ENCODE measurements at regions not wholly inside any gene's neighbourhood (a gene's known extent, or its start where the extent isn't known, plus 50 kb on each side); places are given as distances from the start of the nearest gene placed in this dataset.
"Not testable (repeated sequence)": the region's sequence is repeated elsewhere in the genome, so short reads cannot be mapped to it uniquely, and the experiment has no call there.

GRCh38 chr16:11411059-11411550 lies 65.8 kb downstream of the RMI2 start:
- Mint-ChIP-seq H3K27me3 (no peaks in the 10 kb centered on the region), H3K9me3 (no peaks in the 10 kb centered on the region), H3K36me3 (no peaks in the 10 kb centered on the region), H3K4me1 (peaks cover 2% of the 10 kb centered on the region), H3K27ac (no peak overlapping the region), H3K4me3 (no peak overlapping the region)
- ATAC-seq (ENCODE audit: low read depth) (no peak), DNase-seq (no peak)
- POLR2A ChIA-PET = no interaction called here

- Mint-ChIP-seq H3K36me3 (no peaks in the 10 kb centered on the region), H3K9me3 (no peaks in the 10 kb centered on the region), H3K27ac (peak overlapping the region; percentile 38), H3K4me3 (no peak overlapping the region), H3K4me1 (peaks cover 2% of the 10 kb centered on the region), H3K27me3 (no peaks in the 10 kb centered on the region)
- ATAC-seq (ENCODE audit: low read depth) (no peak), DNase-seq (no peak)
- POLR2A ChIA-PET = no interaction called here
Measured at GRCh38 chr16:11412175-11412904, 67.1 kb downstream of the RMI2 start.

GRCh38 chr16:11412965-11413887 lies 68.0 kb downstream of the RMI2 start:
- H3K27ac Mint-ChIP-seq = no peak overlapping the region
- POLR2A ChIA-PET = no interaction called here
- ATAC-seq (ENCODE audit: low read depth) (no peak), DNase-seq (no peak)
- no peak overlapping the region for H3K4me3 Mint-ChIP-seq
- no peaks in the 10 kb centered on the region for H3K36me3 Mint-ChIP-seq
- H3K27me3 Mint-ChIP-seq = no peaks in the 10 kb centered on the region
- no peaks in the 10 kb centered on the region for H3K4me1 Mint-ChIP-seq
- H3K9me3 Mint-ChIP-seq = no peaks in the 10 kb centered on the region

- no peaks in the 10 kb centered on the region for H3K4me1 Mint-ChIP-seq
Measured at GRCh38 chr16:11413907-11414595, 68.8 kb downstream of the RMI2 start.

GRCh38 chr16:11414815-11415775 lies 69.8 kb downstream of the RMI2 start:
- ATAC-seq (ENCODE audit: low read depth) (no peak), DNase-seq (no peak)
- Mint-ChIP-seq H3K27ac (no peak overlapping the region), H3K4me1 (no peaks in the 10 kb centered on the region), H3K9me3 (no peaks in the 10 kb centered on the region), H3K4me3 (no peak overlapping the region), H3K36me3 (no peaks in the 10 kb centered on the region), H3K27me3 (no peaks in the 10 kb centered on the region)
- POLR2A ChIA-PET = no interaction called here

More at GRCh38 chr16:11413907-11414595, 68.8 kb downstream of the RMI2 start:
- H3K27me3 Mint-ChIP-seq = no peaks in the 10 kb centered on the region
- no peak overlapping the region for H3K27ac Mint-ChIP-seq
- POLR2A ChIA-PET = no interaction called here
- no peak for DNase-seq
- H3K9me3 Mint-ChIP-seq = no peaks in the 10 kb centered on the region
- no peak for ATAC-seq (ENCODE audit: low read depth)
- no peak overlapping the region for H3K4me3 Mint-ChIP-seq
- H3K36me3 Mint-ChIP-seq = no peaks in the 10 kb centered on the region

GRCh38 chr16:11416228-11417001 lies 71.2 kb downstream of the RMI2 start:
- Mint-ChIP-seq H3K4me1 (no peaks in the 10 kb centered on the region), H3K27ac (no peak overlapping the region), H3K36me3 (no peaks in the 10 kb centered on the region), H3K9me3 (no peaks in the 10 kb centered on the region), H3K4me3 (no peak overlapping the region), H3K27me3 (no peaks in the 10 kb centered on the region)
- no peak for DNase-seq
- POLR2A ChIA-PET = interaction anchor here (0.9 kb wide), 1 partner anchor 170 kb away, joined by 3 read pairs; the partner anchor contains the start of gene LITAF
- no peak for ATAC-seq (ENCODE audit: low read depth)

- no peaks in the 10 kb centered on the region for H3K9me3 Mint-ChIP-seq
- no peak for ATAC-seq (ENCODE audit: low read depth)
- DNase-seq = no peak
- H3K36me3 Mint-ChIP-seq = no peaks in the 10 kb centered on the region
- H3K4me3 Mint-ChIP-seq = no peak overlapping the region
- POLR2A ChIA-PET = interaction anchor here (0.9 kb wide), 1 partner anchor 169 kb away, joined by 3 read pairs; the partner anchor contains the start of gene LITAF
- H3K27ac Mint-ChIP-seq = no peak overlapping the region
- no peaks in the 10 kb centered on the region for H3K27me3 Mint-ChIP-seq
- no peaks in the 10 kb centered on the region for H3K4me1 Mint-ChIP-seq
Measured at GRCh38 chr16:11417487-11417886, 72.2 kb downstream of the RMI2 start.

GRCh38 chr16:11418506-11418905 lies 73.2 kb downstream of the RMI2 start:
- no peaks in the 10 kb centered on the region for H3K27me3 Mint-ChIP-seq
- DNase-seq (no peak), ATAC-seq (ENCODE audit: low read depth) (no peak)
- peaks cover 2% of the 10 kb centered on the region for H3K4me1 Mint-ChIP-seq
- no peaks in the 10 kb centered on the region for H3K9me3 Mint-ChIP-seq
- no peaks in the 10 kb centered on the region for H3K36me3 Mint-ChIP-seq
- H3K27ac Mint-ChIP-seq = no peak overlapping the region
- POLR2A ChIA-PET = no interaction called here
- H3K4me3 Mint-ChIP-seq = no peak overlapping the region

GRCh38 chr16:11420067-11420466 lies 74.8 kb downstream of the RMI2 start:
- ATAC-seq (ENCODE audit: low read depth); H3K9me3 Mint-ChIP-seq; H3K36me3 Mint-ChIP-seq; DNase-seq; H3K4me3 Mint-ChIP-seq; POLR2A ChIA-PET; H3K27ac Mint-ChIP-seq; H3K4me1 Mint-ChIP-seq; H3K27me3 Mint-ChIP-seq: not testable (repeated sequence)

GRCh38 chr16:11420895-11421294 lies 75.6 kb downstream of the RMI2 start:
- ATAC-seq (ENCODE audit: low read depth) (no peak), DNase-seq (no peak)
- Mint-ChIP-seq H3K27ac (no peak overlapping the region), H3K4me1 (peaks cover 2% of the 10 kb centered on the region), H3K27me3 (no peaks in the 10 kb centered on the region), H3K4me3 (no peak overlapping the region), H3K9me3 (no peaks in the 10 kb centered on the region), H3K36me3 (no peaks in the 10 kb centered on the region)
- POLR2A ChIA-PET = no interaction called here

- Mint-ChIP-seq H3K27ac (no peak overlapping the region), H3K27me3 (no peaks in the 10 kb centered on the region), H3K36me3 (no peaks in the 10 kb centered on the region), H3K4me1 (peaks cover 2% of the 10 kb centered on the region), H3K4me3 (no peak overlapping the region), H3K9me3 (no peaks in the 10 kb centered on the region)
- POLR2A ChIA-PET = no interaction called here
- ATAC-seq (ENCODE audit: low read depth) (no peak), DNase-seq (no peak)
Measured at GRCh38 chr16:11422381-11423314, 77.4 kb downstream of the RMI2 start.

All from activated naive CD8-positive, alpha-beta T cell treated with anti-CD3 and anti-CD28 coated beads, Interleukin-2, amount 10 ng/mL, durations not matched to agents 7 days and 5 days (primary cell).